Liver (tissue), 8 donors: ENCODE measurements at regions not wholly inside any gene's neighbourhood (a gene's known extent, or its start where the extent isn't known, plus 50 kb on each side); places are given as distances from the start of the nearest gene placed in this dataset.

ENCODE experiments used
- DNase-seq: peaks from one replicate; pipeline ENCODE4 v3.0.0-alpha.2; 2017; ENCODE audit warnings: low spot score
- H3K27ac ChIP-seq, 2 donors: one replicate each; pipeline ENCODE4 v1.7.0; 2013; ENCODE audit warnings: inconsistent platforms in 2 of 2, low read length in 2 of 2, control low read depth in 1 of 2, low read depth in 1 of 2, mild to moderate bottlenecking in 1 of 2
- H3K27me3 ChIP-seq, 4 donors: one replicate each; pipeline versions ENCODE4 v1.6.1 to v1.7.0; 2013; ENCODE audit warnings: low read length in 3 of 4, inconsistent platforms in 1 of 4, mild to moderate bottlenecking in 1 of 4, moderate library complexity in 1 of 4; ENCODE audit not compliant: control insufficient read depth in 4 of 4, insufficient read depth in 4 of 4
- H3K36me3 ChIP-seq, 4 donors: one replicate each; pipeline versions ENCODE4 v1.6.1 to v1.7.0; 2013; ENCODE audit warnings: low read length in 3 of 4, mild to moderate bottlenecking in 3 of 4, low read depth in 1 of 4, moderate library complexity in 1 of 4; ENCODE audit not compliant: control insufficient read depth in 4 of 4, insufficient read depth in 3 of 4
- H3K4me1 ChIP-seq, 4 donors: one replicate each; pipeline versions ENCODE4 v1.6.1 to v1.7.0; 2013; ENCODE audit warnings: low read length in 3 of 4, mild to moderate bottlenecking in 3 of 4, moderate library complexity in 1 of 4; ENCODE audit not compliant: control insufficient read depth in 4 of 4, insufficient read depth in 4 of 4
- H3K4me3 ChIP-seq, 3 donors: one replicate each; pipeline versions ENCODE4 v1.6.1 to v1.7.0; 2013; ENCODE audit warnings: low read length in 3 of 3, control low read depth in 1 of 3, low read depth in 1 of 3, mild to moderate bottlenecking in 1 of 3
- H3K9ac ChIP-seq, 2 donors: one replicate each; pipeline ENCODE4 v1.7.0; 2013; ENCODE audit warnings: low read length in 2 of 2, mild to moderate bottlenecking in 2 of 2, moderate library complexity in 2 of 2, control low read depth in 1 of 2, low read depth in 1 of 2
- H3K9me3 ChIP-seq, 4 donors: one replicate each; pipeline versions ENCODE4 v1.6.1 to v1.7.0; 2013; ENCODE audit warnings: low read length in 3 of 4; ENCODE audit not compliant: control insufficient read depth in 4 of 4
- ATF3 ChIP-seq: IDR thresholded peaks from 2 replicates; pipeline ENCODE4 v1.6.1; 2016; ENCODE audit warnings: antibody characterized with exemption
- CTCF ChIP-seq: fragments of 150-350 bp; IDR thresholded peaks from 2 replicates; pipeline ENCODE4 v1.5.1; 2017; ENCODE audit warnings: improper control_type of control experiment, low read depth, low read length; ENCODE audit not compliant: missing input control
- EGR1 ChIP-seq, 2 donors: IDR thresholded peaks; 2 replicates each; pipeline ENCODE4 v1.6.1; 2016 to 2018; ENCODE audit warnings: antibody characterized with exemption in 2 of 2, low read depth in 2 of 2
- FOXA1 ChIP-seq: IDR thresholded peaks from 2 replicates; pipeline ENCODE4 v1.6.1; 2016; ENCODE audit warnings: antibody characterized with exemption
- FOXA2 ChIP-seq: IDR thresholded peaks from 2 replicates; pipeline ENCODE4 v1.6.1; 2016; ENCODE audit warnings: antibody characterized with exemption
- GABPA ChIP-seq, 2 donors: IDR thresholded peaks in 1 of 2; conservative IDR thresholded peaks in 1 of 2; 2 replicates each; pipeline ENCODE4 v1.6.1; 2016; ENCODE audit warnings: antibody characterized with exemption in 2 of 2, mild to moderate bottlenecking in 1 of 2, moderate library complexity in 1 of 2
- HNF4A ChIP-seq, 2 donors: conservative IDR thresholded peaks; 2 replicates each; pipeline ENCODE4 v1.6.1; 2016; ENCODE audit warnings: antibody characterized with exemption in 2 of 2, mild to moderate bottlenecking in 2 of 2
- JUND ChIP-seq, 2 donors: IDR thresholded peaks; 2 replicates each; pipeline ENCODE4 v1.6.1; 2016; ENCODE audit warnings: antibody characterized with exemption in 2 of 2
- NR2F2 ChIP-seq: IDR thresholded peaks from 2 replicates; pipeline ENCODE4 v1.6.1; 2016; ENCODE audit warnings: antibody characterized with exemption
- RAD21 ChIP-seq, 2 donors: IDR thresholded peaks; 2 replicates each; pipeline ENCODE4 v1.6.1; 2016; ENCODE audit warnings: antibody characterized with exemption in 2 of 2, mild to moderate bottlenecking in 2 of 2
- REST ChIP-seq: IDR thresholded peaks from 2 replicates; pipeline ENCODE4 v1.6.1; 2016; ENCODE audit warnings: antibody characterized with exemption, mild to moderate bottlenecking
- SP1 ChIP-seq: IDR thresholded peaks from 2 replicates; pipeline ENCODE4 v1.6.1; 2018; ENCODE audit warnings: antibody characterized with exemption, mild to moderate bottlenecking
- TAF1 ChIP-seq: conservative IDR thresholded peaks from 2 replicates; pipeline ENCODE4 v1.6.1; 2016; ENCODE audit warnings: antibody characterized with exemption, mild to moderate bottlenecking
- YY1 ChIP-seq: IDR thresholded peaks from 2 replicates; pipeline ENCODE4 v1.6.1; 2016; ENCODE audit warnings: antibody characterized with exemption, mild to moderate bottlenecking
- ZBTB33 ChIP-seq: IDR thresholded peaks from 2 replicates; pipeline ENCODE4 v1.6.1; 2016; ENCODE audit warnings: antibody characterized with exemption
- WGBS: extraction: QIAGEN DNeasy Blood & Tissue Kit; methylation state at CpG from one replicate; pipeline ENCODE4 v1.1.7; 2013; 5-methylcytosine and 5-hydroxymethylcytosine counted together
- donor health status: healthy.
- donor health status: healthy.
- donor health status: healthy.
- donor health status: healthy.
- donor health status: healthy.

- TF ChIP-seq TAF1 (no peak), JUND (IDR thresholded peaks at IDR 0.05) (no peak), SP1 (no peak), FOXA1 (no peak), ZBTB33 (no peak), RAD21 (IDR thresholded peaks at IDR 0.05) (no peak), CTCF (no peak), FOXA2 (no peak), YY1 (no peak), NR2F2 (no peak), REST (no peak), HNF4A (conservative IDR thresholded peaks at IDR 0.05) (no peak)
- WGBS, result 75% methylated on average over 4 of the region's 4 CpGs
- no peak overlapping the region for H3K27ac ChIP-seq
- no peak overlapping the region for H3K4me3 ChIP-seq
- H3K36me3 ChIP-seq, result no peaks in the 10 kb centered on the region
- peaks cover 0 to 3% (median 0%) of the 10 kb centered on the region in 4 donors for H3K27me3 ChIP-seq
- peaks cover 0 to 3% (median under 1%) of the 10 kb centered on the region in 4 donors for H3K9me3 ChIP-seq
- H3K4me1 ChIP-seq, result no peaks in the 10 kb centered on the region
- DNase-seq, result no peak
- H3K9ac ChIP-seq, result no peak overlapping the region
These were observed 396.3 kb upstream of the TENM3 start for GRCh38 chr4:181846934-181847333.

GRCh38 chr4:181848357-181848756 lies 394.8 kb upstream of the TENM3 start:
- 70% methylated on average over 6 of the region's 6 CpGs for WGBS
- Histone ChIP-seq H3K27me3 (peaks cover 0 to 3% (median 0%) of the 10 kb centered on the region in 4 donors), H3K27ac (no peak overlapping the region), H3K9ac (no peak overlapping the region), H3K9me3 (peaks cover 0 to 3% (median under 1%) of the 10 kb centered on the region in 4 donors), H3K36me3 (no peaks in the 10 kb centered on the region), H3K4me1 (no peaks in the 10 kb centered on the region), H3K4me3 (no peak overlapping the region)
- no peak for DNase-seq
- TF ChIP-seq GABPA (IDR thresholded peaks at IDR 0.05 in 1 of 2, conservative IDR thresholded peaks at IDR 0.05 in 1 of 2) (no peak), HNF4A (conservative IDR thresholded peaks at IDR 0.05) (no peak), ZBTB33 (no peak), FOXA1 (no peak), REST (no peak), FOXA2 (no peak), YY1 (no peak), RAD21 (IDR thresholded peaks at IDR 0.05) (no peak), ATF3 (no peak), EGR1 (IDR thresholded peaks at IDR 0.05; ENCODE audit: low read depth in 2 of 2) (no peak), NR2F2 (no peak), TAF1 (no peak), JUND (IDR thresholded peaks at IDR 0.05) (no peak), CTCF (no peak), SP1 (no peak)
